Thoracic aorta (tissue), 2 donors: ENCODE measurements at regions not wholly inside any gene's neighbourhood (a gene's known extent, or its start where the extent isn't known, plus 50 kb on each side); places are given as distances from the start of the nearest gene placed in this dataset.
A peak's percentile ranks its signal among the peaks of the same experiment; 100 is the strongest.

Source experiments
- ATAC-seq: fragments of 150-250 bp; one replicate; pipeline ENCODE4 v1.8.0; 2017; ENCODE audit warnings: low read depth; ENCODE audit not compliant: insufficient number of reproducible peaks, low FRiP score
- DNase-seq: peaks from one replicate; pipeline ENCODE4 v3.0.0-alpha.2; 2020; ENCODE audit warnings: low spot score
- H3K27ac ChIP-seq, 2 donors: fragments of 200-600 bp; sonication (generic); 1 replicate in 1 of 2; 2 replicates in 1 of 2; pipeline ENCODE4 v1.5.1; 2016; ENCODE audit warnings: mild to moderate bottlenecking in 2 of 2, moderate library complexity in 2 of 2
- H3K27me3 ChIP-seq: fragments of 200-600 bp; sonication (generic); replicated peaks from 2 replicates; pipeline ENCODE4 v1.6.0; 2016; ENCODE audit warnings: mild to moderate bottlenecking; ENCODE audit not compliant: insufficient read depth
- H3K36me3 ChIP-seq: fragments of 200-600 bp; sonication (generic); one replicate; pipeline ENCODE4 v1.5.1; 2016
- H3K4me1 ChIP-seq, 2 donors: fragments of 200-600 bp; sonication (generic); 1 replicate in 1 of 2; 2 replicates in 1 of 2; pipeline versions ENCODE4 v1.5.1 to v1.6.0; 2016; ENCODE audit warnings: low read depth in 2 of 2, mild to moderate bottlenecking in 1 of 2; ENCODE audit not compliant: control insufficient read depth in 1 of 2
- H3K4me3 ChIP-seq: fragments of 200-600 bp; sonication (generic); 2 replicates; pipeline ENCODE4 v1.5.1; 2016; ENCODE audit warnings: mild to moderate bottlenecking
- H3K9me3 ChIP-seq: fragments of 200-600 bp; sonication (generic); 2 replicates; pipeline ENCODE4 v1.5.1; 2016
- CTCF ChIP-seq: fragments of 200-600 bp; sonication (generic); IDR thresholded peaks from one replicate; pipeline ENCODE4 v1.5.1; 2019; ENCODE audit warnings: antibody characterized with exemption

GRCh38 chr2:67881816-67882215, 181.0 kb downstream of the C1D start:
- H3K27ac ChIP-seq, result peak overlapping the region; percentile 47 to 73
- no peak for ATAC-seq

GRCh38 chr2:67883316-67884087, 179.3 kb downstream of the C1D start:
- H3K27ac ChIP-seq, result peak overlapping the region; percentile 60 to 77
- ATAC-seq, result no peak
- no peaks in the 10 kb centered on the region for H3K27me3 ChIP-seq

More at GRCh38 chr2:67881816-67882215, 181.0 kb downstream of the C1D start:
- H3K27me3 ChIP-seq, result no peaks in the 10 kb centered on the region
- H3K4me3 ChIP-seq, result no peak overlapping the region
- H3K9me3 ChIP-seq, result no peaks in the 10 kb centered on the region
- DNase-seq, result no peak
- no peaks in the 10 kb centered on the region for H3K36me3 ChIP-seq
- no peak for TF ChIP-seq CTCF
- peaks cover 11 to 69% of the 10 kb centered on the region in 2 donors for H3K4me1 ChIP-seq

GRCh38 chr2:67888351-67889005, 174.3 kb downstream of the C1D start:
- no peak for TF ChIP-seq CTCF
- no peaks in the 10 kb centered on the region for H3K36me3 ChIP-seq
- no peak for ATAC-seq
- no peak for DNase-seq
- H3K9me3 ChIP-seq, result no peaks in the 10 kb centered on the region
- H3K27me3 ChIP-seq, result no peaks in the 10 kb centered on the region
- no peak overlapping the region for H3K4me3 ChIP-seq
- peak overlapping the region; percentile 51 to 55 for H3K27ac ChIP-seq
- peaks cover 12 to 39% of the 10 kb centered on the region in 2 donors for H3K4me1 ChIP-seq

More at GRCh38 chr2:67883316-67884087, 179.3 kb downstream of the C1D start:
- Histone ChIP-seq H3K4me3 (peak overlapping the region; percentile 38), H3K36me3 (no peaks in the 10 kb centered on the region), H3K4me1 (peaks cover 13 to 62% of the 10 kb centered on the region in 2 donors), H3K9me3 (no peaks in the 10 kb centered on the region)
- DNase-seq, result no peak
- TF ChIP-seq CTCF, result no peak

- H3K4me1 ChIP-seq, result peaks cover 14 to 39% of the 10 kb centered on the region in 2 donors
- H3K9me3 ChIP-seq, result no peaks in the 10 kb centered on the region
- H3K27ac ChIP-seq, result peak overlapping the region; percentile 51 to 55
- H3K36me3 ChIP-seq, result no peaks in the 10 kb centered on the region
- no peak for TF ChIP-seq CTCF
- DNase-seq (no peak), ATAC-seq (no peak)
- H3K27me3 ChIP-seq, result no peaks in the 10 kb centered on the region
- H3K4me3 ChIP-seq, result no peak overlapping the region
These were observed 173.7 kb downstream of the C1D start for GRCh38 chr2:67889056-67889455.

- Histone ChIP-seq H3K36me3 (no peaks in the 10 kb centered on the region), H3K4me3 (no peak overlapping the region), H3K4me1 (peaks cover 14 to 41% of the 10 kb centered on the region in 2 donors), H3K27ac (peak overlapping the region in 1 of 2 donors; percentile 72), H3K27me3 (no peaks in the 10 kb centered on the region), H3K9me3 (no peaks in the 10 kb centered on the region)
- ATAC-seq (no peak), DNase-seq (no peak)
- TF ChIP-seq CTCF, result no peak
These were observed 171.2 kb downstream of the C1D start for GRCh38 chr2:67891642-67892041.
